ENCODE measurements at regions not wholly inside any gene's neighbourhood (a gene's known extent, or its start where the extent isn't known, plus 50 kb on each side); places are given as distances from the start of the nearest gene placed in this dataset.

DNA sequence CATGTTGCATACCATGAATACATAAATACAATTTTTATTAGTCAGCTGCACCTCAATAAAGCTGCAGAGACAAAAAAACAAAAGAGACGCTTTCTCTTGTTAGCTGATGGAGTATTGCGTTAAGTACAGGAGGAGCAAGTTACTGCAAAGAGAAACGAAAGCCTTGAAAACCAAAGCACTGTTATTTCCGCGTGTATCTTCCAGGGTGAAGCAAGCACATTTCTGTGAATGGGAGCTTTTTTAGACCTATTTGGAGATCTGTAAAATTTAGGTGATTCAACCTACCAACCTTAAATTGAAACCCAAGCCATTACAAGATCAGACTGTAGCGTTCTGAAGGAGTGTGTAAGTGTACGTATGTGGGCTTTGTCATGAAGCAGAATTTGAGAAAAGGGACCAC lies 390.4 kb downstream of the SOX9 start:
- DNase-seq = no peak

DNA sequence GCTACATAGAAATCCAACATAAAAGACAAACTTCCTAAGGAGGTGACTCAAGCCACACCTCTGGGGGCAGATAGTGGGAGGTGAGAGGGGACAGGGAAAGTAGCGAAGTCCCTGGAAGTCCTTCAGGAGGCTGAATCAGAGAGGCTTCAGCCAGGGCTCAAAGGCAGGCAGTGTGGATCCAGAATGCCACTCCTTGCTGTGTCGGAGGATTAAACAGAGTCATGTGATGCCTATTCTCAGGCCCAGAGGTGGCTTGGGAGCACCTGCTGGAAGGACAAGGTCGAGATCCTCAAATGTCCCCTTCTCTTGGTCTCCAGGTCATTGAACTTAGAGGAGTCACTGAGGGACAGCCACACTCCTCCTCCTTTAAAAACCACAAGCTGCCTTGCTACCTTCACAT lies 391.1 kb downstream of the SOX9 start:
- DNase-seq = no peak

DNA sequence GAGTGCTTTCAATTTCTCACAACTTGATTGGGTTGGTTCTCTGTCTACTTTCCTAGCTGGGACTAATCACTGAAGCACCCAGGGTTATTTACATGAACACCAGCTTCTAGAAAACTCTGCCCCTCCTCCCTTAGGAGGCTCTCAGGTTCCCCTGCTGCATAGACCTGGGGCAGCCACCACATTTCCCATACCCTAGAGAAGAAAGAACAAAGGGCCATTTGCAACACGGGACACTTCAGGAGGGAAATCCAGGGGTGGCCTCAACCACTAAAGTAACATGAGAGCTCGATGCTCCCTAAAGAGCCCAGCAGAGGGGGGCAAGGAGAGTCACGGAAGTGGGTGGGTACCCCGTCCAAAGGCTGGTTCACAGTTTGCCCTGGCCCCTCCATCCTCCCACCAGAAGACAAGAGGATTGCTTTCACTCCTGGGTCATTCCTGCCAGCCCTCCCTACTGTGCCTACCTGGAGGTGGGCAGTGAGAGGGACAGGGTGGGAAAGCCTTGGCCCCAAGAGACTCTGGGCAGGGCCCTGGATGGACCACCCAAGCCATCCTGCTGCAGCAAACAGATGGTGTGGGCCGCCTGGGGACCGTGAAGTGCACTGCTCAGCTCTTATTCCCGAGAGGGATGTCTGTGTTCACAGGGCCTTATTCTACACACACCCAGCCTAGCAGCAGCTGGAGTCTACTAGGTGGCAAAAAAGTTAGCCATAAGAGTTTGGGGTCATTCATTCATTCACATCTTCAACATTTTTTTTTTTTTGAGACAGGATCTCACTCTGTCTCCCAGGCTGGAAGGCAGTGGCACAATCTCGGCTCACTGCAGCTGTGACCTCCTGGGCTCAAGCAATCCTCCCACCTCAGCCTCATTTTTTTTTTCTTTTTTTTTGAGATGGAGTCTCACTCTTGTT lies 392.1 kb downstream of the SOX9 start:
- DNase-seq = no peak

DNA sequence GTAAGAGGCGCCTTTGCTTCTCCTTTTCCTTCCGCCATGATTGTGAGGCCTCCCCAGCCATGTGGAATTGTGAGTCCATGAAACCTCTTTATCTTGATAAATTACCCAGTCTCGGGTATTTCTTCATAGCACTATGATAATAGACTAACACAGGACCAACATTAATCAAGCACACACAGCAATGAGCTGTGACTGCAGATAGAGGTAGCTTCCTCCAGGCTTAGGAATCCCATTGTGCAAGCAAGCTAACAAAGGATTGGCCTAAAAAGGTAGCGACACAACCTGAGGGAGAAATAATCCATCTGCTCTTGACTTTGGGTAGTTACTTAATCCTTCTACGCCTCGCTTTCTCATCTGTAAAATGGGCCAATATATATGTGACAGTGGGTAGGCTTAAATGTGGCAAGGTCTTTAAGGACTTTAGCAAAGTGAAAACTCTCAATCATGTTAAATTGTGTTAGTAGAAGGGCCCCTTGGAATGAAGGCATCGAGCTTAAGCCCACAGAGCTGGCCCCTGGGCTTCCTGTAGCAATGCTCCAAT lies 393.6 kb downstream of the SOX9 start:
- DNase-seq = no peak

DNA sequence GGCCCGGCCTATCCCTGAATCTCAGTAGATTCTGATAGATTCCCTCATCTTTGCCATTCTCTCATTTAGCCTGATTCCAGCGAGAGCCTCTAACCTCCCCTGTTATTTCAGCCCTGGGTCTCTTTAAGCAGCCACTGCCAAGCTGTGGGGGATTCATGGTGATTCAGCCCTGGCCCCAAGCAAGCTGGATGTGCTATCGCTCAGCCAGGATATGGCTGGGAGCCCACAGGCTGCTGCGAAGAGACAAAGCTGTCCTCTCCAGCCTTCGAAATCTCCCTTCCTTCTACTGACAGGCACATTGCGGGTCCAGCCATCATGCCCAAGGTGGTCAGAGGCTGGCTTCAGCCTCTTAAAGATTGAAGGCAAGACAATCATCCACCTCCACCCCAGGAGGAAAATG lies 394.1 kb downstream of the SOX9 start:
- DNase-seq = no peak

DNA sequence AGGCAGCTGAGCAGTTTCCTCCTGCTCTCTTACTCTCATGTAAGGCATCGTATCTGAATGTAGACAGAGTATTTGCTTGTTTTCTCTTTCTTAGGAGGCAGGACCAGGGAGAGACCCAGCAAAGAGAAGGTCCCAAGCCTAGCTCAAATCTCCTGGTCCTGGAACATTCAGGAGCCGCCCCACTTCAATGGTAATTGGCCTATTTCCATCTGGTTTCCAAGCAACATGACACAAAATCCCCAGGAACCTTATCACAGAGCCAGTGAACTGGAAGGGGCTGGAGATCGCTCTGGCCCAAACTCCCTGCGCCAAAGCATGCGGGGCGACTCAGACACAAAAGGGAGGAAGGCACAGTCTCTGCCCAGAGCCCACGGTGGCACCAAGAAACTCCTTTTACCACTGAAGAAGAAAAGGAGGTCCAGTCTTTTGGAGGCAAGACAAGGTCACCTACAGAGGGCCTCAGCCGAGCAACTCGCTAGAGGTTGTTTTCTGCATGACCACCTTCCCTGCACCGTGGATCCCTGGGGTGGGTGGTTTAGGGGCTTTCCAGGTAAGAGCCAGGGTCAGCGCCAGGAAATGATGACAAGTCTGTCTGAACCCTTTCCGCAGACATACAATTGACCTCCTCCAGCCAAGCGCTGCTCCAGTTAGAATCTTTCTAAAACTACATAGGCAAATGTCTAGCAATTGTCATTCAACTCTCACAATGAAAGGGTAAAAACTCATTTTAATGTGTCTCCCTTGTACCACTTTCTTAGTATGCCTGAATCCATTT lies 394.7 kb downstream of the SOX9 start:
- no peak for DNase-seq

DNA sequence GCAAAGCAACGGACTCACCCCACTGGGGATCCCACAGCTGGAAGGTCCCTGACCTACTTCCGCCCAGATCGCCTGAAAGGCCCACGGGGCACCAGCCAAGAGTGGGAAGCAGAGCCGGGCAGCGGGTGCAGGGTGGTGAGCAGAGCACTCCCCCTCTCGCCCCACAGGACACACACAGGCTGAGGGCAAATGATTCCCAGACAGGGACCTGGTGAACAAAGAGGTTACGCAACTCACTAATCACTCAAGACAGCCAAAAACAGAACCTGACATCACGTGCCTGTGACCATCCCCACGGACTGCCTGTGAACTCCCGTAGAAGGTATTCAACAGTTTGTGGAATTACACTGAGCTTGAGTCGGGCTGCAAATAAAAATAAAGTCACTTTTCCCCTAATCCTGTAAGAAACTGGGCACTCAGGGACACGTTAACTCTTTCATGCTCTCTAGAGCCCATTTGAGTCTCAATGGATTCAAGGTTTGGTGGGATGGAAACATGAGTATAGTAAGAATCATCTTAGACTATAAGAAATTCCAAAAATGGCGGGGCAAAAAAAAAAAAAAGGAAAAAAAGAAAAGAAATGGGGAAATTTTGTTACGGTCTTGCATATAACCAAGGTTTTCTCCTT lies 396.1 kb downstream of the SOX9 start:
- DNase-seq = no peak

DNA sequence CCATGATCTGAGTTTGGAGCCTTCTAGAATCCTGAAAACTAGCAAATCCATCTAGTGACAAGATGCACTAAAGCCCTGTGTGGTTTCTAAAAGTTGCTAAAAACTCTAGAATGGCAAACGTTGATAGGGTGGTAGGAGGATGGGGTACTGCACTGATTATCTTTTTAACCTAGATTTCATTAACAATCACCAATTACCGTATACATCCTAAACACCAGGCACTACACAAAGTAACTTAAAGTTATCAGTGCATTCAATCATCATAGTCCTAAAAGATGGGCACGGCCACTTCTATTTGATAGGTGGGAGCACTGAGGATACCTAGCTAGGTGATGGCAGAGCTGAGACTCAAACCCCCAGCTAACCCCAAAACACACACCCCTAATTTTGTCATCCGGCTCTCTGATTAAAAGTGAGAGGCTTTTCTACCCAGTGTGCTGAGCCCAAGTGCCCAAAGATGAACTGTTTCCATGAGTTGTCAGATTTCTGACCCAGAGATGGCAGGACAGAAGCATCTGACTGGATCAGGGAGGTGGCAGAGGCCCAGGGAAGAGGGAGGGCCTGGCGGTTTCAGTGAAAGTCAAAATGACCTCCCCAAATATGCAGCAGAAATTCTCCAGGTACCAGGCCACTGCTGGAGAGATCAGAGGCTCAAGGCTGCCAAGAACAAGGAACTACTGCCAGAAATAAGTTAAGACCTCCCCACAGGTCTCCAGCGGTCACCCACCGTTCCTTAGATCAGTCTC lies 396.8 kb downstream of the SOX9 start:
- no peak for DNase-seq

DNA sequence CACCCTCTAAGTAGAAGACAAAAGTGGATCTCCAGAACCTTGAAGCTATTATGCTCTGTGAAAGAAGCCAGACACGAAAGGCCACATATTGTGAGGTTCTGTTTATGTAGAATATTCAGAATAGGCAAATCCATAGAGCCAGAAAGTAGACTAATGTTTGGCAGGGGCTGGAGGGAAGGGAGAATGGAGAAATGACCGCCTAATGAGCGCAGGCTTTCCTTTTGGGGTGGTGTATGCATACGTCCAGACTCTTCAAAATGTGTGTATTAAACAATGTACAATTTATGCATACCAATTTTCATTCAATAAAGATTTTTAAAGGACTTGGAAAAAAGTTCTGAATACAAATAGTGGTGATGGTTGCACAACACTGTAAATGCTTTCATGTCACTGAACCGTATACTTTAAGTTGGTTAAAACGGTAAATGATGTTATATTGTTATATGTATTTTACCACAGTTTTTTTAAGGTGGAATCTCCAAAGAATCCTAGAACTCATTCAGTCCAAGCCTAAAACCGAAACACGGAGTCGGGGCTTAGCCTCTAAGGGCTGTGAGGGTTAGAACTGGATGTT lies 397.4 kb downstream of the SOX9 start:
- DNase-seq = no peak

DNA sequence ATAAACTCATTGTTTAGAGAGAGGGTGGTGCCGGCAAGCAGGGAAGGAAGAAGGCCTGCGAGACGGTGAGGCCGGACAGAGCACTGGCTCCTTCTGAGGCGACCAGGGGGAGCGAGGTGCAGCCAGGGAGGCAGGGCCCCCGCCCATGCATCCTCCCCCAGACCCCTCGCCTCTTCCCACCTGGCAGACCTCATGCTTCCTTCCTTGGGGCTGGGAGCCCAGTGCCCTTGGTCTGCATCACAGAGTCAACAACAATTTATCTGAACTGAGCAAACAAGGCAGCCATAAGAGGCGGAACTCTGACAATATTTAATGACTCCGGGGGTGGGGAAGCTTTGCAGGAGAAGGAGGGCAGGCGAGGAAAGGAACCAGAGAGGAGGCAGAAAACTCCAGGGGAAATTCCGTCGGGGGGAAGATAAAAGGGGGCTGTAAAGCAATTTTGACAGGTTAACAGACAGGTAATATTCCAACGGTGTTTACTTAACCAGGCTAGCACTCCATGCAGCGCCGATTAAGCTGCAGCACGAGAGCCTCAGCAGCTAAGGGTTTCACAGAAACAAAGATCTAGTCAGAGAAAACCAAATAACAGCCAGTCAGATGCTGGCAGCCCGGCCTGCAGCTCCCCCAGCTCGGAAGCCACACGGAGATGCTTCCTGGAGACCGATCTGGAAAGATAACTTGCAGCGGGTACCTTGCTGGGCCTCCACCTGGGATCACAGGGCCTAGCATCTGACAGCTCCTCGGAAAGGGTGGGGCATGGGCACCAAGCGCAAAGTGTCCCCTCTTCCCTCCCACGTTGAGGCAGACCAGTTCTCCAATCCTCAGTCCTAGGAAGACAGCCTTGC lies 398.2 kb downstream of the SOX9 start:
- no peak for DNase-seq

DNA sequence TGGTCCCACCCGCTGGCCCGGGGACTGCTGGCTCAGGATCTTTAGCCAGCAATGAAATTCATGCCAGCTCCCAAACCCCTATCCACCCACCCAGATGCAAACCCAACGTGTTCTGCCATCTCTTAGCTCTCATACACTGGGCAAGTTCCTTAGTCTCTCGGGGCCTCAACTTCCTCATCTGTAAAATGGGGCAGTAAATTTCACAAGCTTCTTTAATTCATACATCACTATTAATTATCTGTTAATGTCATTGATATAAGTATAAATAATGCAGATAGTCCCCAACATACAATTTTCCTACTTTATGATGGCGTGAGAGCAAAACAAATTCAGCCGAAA lies 398.7 kb downstream of the SOX9 start:
- no peak for DNase-seq

DNA sequence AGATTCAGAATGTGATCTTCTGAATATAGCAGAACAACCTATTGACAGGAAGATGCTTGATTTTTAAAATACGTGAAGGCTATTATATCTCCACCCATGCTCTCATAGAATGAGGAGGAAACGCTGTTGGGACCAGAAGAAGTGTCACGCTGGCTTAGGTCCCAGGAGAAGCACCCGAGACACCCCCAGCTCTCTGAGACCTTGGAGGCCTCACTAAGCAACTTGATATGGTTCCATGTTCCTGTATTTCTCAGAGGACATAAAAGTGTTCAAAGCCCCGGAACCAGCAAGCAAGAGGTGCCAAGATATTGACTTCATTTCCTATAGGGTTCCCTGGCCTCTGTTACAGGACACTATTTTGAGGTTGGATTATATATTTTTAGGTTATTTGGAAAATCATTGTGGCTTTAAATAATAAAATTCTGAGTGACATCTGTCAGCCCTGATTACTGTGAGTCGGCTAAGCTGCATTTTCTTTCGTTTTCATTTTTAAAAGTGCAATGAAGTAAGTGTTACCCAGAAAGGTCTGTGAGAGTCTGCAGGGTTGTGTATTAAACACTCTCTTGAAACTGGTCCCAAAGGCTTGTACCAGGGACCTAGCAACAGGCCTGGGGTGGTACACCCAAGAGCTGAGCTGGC lies 400.0 kb downstream of the SOX9 start:
- no peak for DNase-seq

DNA sequence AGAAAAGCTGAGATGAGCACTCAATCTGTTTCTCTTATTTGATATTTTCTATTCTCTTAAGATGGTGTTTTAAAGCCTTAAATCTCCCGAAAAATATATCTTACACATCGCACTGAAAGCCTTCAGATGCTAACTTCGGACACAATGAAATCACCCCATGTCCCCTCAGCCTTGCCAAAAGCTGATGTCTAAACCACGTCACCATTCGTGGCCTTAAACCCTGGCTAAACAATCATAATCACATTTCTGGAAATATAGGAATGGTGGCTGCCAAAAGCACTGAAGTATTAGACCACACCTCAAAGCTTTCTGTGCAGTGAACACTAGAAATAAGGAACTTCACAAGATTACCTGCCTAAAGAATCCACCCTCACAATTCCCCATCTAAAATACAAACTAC lies 402.7 kb downstream of the SOX9 start:
- no peak for DNase-seq

DNA sequence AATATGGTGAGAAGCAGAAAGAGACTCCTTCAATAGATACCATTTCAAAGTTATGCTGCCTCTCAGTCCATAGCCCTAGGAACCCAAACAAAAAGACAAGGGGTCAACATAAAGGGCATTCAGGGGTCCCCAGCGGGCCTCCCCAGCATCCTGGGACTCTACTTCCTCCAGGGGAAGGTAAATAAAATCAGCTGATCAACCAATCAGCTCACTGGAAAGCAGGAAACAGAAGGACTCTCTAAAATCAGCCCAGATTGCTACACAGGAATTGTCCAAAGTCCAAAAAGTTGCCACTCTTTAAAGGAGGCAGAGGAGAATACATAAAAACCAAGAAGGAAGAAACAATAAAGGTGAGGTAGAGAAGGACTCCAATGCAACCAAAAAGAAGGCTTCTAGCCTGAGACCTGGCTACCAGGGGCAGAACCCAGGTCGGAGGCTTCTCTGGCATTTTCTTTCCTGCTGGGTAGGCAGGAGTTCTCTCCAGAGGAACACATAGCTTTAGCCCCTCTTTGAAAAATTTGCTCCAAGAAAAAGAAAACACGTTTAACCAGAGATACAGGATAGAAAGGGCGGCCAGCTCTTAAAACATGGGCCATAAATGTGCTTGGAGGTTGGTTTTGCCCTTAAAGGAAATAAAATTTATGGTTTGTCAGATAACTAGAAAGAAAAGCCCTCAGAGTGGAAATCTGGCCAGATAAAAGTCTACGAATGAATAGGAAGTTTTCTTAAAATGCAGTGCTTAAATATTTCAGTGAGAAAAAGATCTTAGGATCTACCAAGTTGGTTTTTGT lies 404.6 kb downstream of the SOX9 start:
- DNase-seq = no peak

DNA sequence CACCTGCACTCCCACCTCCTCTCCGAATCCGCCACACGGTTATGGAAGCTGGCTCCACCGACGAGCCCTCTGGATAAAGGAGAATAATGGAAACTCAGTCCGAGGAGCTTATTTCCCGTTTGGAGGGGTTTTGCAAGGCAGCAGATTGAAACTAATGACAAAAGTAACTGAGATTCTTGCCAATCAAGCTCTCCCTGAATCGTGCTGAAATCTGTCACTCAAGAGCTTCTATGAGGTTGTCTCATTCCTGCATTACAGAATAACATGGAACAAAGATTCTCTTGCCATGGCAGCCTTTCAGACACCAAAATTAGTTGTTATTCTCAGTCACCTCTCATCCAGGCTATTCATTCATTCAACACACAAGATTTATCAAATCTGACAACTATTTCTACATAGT lies 405.9 kb downstream of the SOX9 start:
- DNase-seq = no peak

DNA sequence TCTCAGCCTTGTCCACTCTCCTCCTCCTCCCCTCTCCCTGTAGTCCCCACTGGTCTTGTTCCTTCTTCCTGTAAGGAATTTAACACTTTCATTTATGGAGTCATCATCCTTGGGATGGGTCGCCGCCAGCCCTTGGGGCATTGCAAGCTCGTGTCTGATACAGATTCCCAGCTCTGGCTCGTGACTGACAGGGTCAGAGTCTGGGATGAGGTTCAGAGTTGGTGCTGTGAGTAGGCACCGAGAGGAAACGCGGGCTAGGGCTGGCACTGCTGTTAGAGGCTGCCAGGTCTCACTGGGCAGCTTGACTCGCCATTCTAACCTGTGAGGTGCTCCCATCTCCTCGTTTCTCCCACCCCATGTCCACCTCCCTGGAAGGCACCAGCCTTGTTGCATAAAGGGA lies 407.0 kb downstream of the SOX9 start:
- DNase-seq = no peak

DNA sequence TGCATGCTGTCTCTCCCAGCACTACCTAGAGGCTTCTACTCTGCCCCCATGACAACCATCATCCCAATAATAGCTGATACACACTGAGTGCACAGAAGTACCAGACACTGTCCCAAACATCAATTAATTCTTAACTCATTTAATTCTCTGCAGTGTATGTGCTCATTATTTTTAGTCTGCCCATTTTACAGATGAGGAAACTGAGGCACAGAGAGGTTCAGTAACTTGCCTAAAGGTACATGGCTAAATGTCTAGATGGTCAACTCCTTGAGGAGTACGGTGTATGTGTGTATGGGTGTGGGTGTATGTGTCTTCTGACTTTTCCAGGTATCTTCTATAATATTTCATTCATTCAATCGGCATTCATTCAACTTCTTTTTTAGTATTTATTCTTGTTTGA lies 407.9 kb downstream of the SOX9 start:
- DNase-seq = no peak

DNA sequence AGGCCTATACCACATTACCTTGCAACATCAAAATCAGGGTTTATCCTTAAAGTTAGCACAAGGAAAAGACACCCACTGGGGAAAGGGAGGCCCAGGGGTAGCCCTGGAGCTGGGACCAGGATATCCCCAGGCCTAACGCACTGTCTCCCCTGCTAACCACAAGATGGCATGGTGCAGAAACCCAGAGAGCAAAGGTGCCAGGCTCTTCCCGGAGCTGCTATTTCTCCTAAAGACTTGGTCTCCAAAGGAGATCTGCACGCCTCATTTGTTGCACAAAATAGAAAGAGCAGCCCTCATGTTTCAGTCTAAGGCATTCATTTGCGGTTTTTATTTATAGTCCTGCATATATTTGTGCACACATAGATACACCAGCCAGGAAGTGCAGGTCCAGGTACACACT lies 408.6 kb downstream of the SOX9 start:
- DNase-seq = no peak

DNA sequence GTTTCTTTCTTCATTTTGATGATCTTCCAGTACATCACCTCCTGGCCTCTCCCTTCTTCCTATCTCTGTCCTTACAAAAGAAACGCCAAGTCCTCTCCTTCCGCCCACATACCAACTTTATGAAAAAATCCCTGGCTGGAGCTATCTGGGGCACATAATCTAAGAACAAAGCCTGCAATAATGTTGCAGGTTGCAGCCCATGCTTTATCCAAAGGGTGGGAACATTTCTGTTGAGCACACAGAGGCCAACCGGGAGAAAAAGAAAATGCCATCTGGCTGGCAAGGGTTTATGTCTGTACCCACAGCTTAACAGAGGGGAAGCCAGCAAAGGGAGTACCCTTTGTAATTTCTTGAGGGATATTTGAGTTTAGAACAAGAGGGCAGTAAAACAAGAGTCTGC lies 409.6 kb downstream of the SOX9 start:
- no peak for DNase-seq

DNA sequence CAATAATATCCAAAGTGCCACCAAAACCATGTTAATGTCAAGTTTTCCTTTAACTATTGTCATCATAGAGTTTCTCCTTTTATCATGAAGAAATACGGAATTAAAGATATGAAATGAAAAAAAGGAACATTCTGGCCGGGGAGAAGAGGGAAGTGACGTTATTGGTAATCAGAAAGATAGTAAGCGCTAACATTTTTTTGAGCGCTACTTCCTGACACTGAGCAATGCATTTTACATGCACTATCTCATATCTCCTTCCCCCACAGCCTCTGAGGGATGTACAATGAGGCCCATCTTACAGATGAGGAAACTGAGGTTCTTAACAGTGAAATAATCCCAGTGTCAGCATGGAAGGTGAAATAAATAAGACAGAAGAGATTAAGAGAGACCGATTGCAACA lies 410.9 kb downstream of the SOX9 start:
- DNase-seq = no peak

All from inflammatory macrophage treated with lipopolysaccharide for 4 hours (primary cell).